GM19438 (cell line): ENCODE measurements at regions not wholly inside any gene's neighbourhood (a gene's known extent, or its start where the extent isn't known, plus 50 kb on each side); places are given as distances from the start of the nearest gene placed in this dataset.
"Not testable (repeated sequence)": the region's sequence is repeated elsewhere in the genome, so short reads cannot be mapped to it uniquely, and the experiment has no call there.

Source experiments
- ATAC-seq: cut with Tn5 transposase; IDR thresholded peaks from one replicate; pipeline ENCODE4 v1.9.1; 2021; ENCODE audit warnings: low read depth; ENCODE audit not compliant: unreplicated experiment

DNA sequence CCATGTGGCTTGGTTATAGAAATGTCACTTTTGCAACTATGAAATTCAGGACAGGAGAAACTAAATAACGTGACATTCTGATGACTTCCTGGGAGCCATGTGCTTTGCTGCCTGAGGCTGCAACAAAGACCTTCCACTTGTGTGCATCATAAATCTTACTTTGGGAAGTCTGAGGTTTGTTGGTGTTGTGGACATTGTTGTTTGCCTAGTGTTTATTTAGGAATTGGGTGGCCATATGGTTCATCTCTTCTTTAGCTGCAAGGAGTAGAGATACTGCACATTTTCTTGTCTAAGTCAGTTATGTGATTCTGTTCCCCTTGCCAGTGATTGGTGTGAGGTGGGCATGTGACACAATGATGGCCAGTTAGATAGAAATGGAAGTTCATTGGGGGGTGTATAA is 167.3 kb upstream of the SSTR1 start:
- ATAC-seq: no peak

DNA sequence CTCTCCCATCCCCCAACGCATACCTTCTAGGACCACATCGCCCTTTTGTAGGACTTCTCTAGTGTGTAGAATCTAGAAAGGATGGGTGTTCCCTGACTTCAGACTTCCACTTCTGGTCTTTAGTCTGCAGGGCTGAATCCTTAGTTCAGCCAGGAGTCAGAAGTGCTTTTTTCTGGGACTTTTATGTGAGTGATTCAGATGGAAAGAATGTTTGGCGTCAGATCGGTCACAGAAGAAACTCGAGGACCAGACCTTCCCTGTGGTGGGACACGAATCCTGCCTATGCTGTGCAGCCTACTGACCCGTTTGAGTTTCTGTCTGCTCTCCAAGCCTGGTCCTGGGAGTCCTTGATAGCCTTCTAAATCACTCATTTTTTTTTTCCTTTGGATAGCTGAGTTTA is 165.4 kb upstream of the SSTR1 start:
- ATAC-seq: no peak

DNA sequence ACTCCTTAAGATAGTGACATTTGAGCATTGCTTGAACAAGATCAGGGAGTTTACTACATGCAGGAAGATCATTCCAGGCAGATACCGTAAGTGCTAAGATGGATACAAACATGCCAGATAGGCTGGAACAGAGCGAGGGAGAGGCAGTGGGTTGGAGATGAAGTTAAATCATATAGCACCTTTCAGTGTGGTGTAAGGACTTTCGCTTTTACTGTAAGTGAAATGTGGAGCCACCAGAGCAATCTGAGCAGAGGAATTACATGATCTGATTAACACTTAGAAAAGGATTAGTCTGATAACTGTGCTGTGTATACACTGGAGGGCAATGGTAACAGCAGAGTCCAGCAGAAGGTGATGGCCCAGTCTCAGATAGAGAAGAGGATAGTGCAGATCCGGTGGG is 163.0 kb upstream of the SSTR1 start:
- ATAC-seq: no peak

DNA sequence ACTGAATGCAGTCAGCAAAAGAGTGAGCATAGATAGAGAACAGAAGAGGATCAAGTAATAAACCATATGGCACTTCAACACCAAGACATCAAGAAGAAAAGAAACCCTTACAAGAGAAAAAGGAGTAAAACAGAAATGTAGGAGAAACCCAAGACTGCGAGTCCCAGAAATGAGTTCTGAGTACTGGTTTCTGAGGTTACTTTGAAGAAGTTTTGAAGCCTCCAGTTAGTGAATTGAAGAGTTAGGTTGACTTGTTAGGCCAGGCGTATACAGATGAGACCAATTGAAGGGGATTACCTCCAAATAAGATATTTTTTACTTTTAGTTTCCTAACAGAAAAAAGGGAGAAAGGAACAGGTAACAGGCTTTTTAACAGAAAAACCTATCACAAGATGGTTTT is 162.2 kb upstream of the SSTR1 start:
- no peak for ATAC-seq

DNA sequence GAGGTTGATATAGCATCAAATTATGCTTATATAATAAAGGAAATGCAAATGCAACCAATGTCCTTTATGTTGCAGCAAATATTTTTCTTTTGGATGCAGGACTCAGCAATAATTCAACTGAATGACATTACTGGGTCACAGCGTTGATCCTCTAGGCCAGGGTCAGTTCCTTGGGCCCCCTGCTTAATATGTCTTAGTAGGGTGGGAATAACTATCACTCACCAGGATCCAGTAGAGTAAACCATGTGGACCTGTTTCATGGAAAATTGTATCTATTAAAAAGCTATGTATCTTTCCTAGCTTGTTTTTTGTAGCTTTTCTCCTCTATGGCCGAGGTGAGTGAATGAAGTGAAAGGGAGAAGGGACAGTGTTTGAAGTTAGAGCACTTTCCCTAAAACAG is 161.5 kb upstream of the SSTR1 start:
- ATAC-seq: no peak

DNA sequence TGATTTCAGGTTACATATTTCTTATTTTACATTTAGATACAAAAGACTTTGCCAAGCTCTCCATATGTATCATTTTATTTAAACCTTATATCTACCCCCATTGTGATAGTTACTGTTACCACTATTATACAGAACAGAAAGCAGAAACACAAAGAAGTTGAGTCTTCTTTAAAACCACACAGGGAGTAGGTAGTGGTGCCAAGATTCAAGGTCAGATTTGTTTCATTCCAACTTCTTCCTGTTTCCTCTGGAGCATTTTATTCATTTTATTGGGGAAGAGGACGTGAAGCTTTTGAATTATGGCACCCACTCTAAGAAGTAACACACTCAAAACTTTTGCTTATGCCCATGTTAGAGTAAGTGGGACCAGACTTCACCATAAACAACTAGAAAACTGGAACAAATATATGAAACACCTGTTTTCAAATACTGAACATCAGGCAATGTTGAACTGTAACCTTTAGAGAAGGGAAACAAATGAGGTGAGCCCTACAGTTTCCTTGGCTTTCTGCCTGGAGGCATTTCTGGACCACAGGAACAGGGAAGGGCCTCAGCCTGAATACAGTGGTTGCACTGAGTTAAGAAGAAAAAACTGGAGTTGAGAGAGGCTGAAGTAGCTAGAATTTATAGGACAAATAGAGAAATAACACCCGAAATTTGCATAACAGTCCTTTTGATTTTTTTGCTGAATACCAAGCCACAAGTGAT is 160.4 kb upstream of the SSTR1 start:
- ATAC-seq: no peak

DNA sequence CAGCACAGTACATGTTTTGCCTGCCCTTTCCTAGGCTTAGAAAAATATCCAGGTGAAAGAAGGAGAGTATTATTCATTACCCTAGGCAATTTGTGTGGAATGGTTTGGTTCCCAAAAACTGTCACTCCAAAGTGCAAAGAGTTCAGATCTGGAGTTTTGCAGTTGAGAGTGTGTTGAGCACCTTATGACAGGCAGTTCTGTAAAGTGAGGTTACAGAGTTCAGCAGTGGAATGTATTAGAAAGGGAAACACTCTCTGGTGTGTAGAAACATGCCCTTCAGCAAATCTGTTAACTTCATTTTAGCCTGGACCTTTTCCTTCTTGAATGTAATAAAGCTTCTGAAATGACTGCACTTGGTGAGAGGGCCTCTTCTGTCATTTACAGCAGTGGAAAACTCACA is 154.0 kb upstream of the SSTR1 start:
- ATAC-seq: no peak

DNA sequence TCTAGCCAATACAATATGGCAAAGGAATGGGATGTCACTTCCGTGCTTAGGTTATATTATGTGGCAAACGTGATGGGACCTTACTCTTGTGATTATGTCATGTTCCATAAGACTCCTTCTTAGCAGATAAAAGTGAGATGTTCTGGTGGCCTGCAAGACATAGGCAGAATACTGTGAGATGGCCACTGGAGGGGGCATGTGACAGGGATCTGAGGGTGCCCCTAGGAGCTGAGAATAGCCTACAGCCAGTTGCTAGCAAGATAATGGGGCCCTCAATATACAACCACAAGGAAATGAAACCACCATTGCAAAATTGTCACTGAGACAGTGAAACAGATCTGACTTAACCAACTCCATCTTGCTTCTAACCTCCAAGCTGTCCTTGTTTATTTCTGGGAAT is 151.4 kb upstream of the SSTR1 start:
- peak; percentile 89 for ATAC-seq

DNA sequence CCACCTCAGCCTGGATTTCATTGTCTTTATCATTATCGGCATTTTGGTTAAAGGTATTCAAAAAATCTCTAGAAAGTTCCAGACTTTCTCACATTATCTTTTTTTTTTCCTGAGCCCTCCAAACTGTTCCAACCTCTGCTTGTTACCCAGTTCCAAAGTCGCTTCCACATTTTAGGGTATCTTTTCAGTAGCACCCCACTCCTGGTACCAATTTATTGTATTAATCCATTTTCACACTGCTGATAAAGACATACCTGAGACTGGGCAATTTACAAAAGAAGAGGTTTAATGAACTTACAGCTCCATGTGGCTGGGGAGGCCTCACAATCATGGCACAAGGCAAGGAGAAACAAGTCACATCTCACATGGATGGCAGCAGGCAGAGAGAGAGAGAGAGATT is 145.5 kb upstream of the SSTR1 start:
- ATAC-seq: not testable (repeated sequence)

DNA sequence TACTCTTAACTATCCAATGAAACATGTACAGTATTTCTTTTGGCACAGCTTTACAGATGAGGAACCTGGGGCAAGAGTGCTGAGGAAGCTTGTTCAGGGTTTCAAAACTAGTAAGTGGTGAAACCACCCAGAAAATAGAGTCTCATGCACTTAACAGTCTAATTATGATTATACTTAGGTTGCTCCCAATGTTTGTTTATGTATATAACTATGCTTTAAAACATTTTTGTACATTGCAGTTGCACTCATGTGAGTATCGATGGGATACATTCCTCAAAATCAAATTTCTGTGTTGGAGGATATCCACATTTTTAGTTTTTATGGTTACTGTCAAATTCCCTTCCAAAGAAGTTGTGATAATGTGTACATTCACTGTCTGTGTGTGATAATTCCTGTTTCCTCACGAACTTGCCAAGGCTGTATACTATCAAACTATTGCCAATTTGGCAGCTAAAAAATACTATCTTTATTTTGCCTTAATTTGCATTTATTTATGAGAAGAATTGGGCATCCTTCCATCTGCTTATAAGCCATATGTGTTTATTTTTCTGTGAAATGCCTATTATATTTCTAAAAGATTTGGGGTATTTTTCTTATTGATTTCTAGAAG is 143.9 kb upstream of the SSTR1 start:
- ATAC-seq: no peak

DNA sequence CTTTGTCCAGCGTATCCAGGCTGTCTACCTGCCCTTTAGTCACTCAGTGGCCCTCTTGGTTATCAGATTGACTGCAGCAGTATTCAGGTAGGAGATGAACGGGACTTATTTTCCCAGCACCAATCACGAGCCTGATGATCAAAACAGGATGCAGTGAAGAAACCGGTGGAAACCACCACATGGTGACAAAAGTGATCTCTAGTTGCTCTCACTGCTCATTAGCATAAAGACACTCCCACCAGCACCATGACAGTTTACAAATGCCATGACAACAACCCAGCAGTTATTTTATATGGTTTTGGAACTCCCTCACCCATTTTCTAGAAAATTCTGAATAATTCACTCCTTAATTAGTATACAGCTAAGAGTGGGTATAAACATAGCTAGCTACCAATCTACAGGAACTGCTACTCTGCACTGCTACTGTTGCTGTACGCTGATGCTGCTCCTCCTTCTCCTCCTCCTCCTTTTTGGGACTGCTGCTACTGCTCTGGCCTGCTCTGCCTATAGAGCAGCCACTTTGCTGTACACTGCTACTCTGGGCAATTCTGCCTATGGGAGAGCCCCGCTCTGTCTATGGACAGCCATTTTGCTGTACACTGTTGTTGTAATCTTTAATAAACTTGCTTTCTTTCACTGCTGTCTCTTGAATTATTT is 142.5 kb upstream of the SSTR1 start:
- ATAC-seq: peak; percentile 85

DNA sequence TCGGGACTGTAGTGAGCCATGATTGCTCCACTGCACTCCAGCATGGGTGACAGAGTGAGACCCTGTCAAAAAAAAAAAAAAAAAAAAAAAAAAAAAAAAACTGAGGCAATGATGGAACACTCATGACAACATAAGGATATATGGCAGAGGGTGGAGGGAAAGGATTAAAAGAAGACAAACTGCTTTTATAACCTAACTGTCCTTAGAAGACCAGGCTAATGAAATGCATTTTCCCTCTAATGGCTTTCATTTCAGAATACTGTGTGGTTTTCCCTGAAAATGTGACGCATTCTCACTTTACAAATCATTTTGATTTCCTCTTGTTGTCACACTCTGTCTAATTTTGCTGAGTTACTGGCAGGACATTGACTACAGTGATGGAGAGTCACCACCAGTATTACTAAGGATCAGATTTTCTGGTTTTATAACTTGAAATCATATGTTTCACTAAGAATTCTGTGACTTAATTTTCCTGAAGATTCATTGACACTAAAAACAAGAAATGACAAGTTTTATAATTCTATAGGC is 137.6 kb upstream of the SSTR1 start:
- no peak for ATAC-seq

DNA sequence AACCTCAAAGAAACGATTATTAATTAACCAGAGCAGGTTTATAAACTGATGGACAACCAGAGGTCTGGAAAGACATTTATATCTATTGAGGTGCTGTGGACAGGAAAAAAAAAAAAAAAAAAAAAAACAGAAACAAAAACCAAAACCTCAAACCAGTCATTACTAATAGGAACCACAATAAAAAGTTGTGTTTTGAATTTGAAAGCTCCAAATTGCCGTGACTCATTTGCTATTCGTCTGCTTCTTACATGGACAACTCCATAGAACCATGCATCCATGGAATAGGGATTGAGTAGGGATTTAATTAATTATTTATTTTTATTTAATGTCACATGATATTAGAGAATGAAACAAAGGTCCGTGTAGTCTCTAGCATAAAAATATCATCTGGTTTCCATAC is 134.1 kb upstream of the SSTR1 start:
- no peak for ATAC-seq

DNA sequence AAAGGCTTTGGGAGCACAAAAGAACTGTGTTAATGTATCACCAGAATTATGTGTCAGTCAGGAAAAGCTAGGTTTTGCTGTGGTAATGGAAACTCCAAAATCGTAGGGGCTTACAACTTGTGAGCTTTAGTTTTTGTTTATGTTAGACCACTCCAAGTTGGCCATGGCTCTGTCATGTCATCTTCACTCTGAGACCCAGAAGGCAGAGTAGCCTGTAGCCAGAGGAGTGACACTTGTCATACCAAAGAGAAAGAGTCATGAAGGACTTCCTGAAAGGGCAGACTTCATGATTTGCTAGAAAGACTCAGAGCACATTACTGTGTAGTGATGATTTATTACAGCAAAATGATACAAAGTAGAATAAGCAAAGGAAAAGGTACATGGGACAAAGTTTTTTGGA is 133.6 kb upstream of the SSTR1 start:
- no peak for ATAC-seq

DNA sequence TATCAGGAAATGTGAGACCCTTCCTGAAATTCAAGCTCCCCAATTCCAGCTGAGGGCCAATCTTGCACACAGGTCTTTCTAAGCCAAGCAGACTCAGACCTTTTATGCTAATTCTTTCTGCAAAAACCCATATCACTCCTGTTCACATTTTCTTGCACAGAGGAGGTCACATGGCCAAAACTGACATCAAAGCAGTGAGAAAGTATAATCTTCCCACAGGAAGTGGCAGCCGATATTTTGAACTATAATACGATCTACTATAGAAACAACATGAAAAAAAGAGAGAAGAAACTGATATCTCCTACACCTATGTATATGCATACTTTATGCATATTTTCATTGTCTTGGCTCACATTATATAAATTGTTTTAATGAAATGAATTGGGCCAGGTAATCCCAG is 132.9 kb upstream of the SSTR1 start:
- no peak for ATAC-seq

DNA sequence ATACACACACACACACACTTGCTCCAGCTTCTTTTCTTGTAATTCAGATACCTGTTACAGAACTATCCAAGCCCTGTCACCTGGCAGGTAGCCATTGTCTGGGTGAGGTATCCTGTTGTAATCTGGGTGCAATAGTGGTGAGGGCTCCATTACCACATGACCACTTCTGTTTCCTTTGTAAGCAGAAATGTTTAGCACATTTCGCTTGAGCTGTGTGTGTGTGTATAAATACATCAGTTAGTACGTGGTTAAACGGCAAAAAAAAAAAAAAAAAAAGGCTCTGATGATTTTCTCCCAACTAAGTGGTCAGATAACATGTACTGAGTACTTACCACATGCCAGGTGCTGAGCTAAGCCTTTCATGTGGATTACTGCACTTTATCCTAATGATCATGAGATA is 129.3 kb upstream of the SSTR1 start:
- ATAC-seq: peak; percentile 47

DNA sequence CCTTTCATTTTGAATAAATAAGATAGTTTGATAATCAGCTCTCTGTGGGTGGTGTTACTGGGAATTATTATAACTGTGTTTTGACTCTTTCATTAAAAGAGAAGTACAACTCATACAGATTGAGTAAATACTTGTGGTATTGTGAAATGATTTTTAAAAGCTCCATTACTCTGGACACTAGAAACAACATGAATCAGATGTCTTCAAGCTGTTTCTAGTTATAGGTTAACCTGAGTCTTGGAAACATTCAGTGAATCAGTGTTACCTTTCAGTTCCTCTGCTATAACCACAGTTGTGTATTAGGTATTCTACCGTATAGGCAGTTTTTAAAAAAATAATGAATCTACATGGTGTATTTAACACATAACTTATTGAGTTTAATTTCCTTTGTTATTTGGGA is 128.4 kb upstream of the SSTR1 start:
- peak; percentile 93 for ATAC-seq

DNA sequence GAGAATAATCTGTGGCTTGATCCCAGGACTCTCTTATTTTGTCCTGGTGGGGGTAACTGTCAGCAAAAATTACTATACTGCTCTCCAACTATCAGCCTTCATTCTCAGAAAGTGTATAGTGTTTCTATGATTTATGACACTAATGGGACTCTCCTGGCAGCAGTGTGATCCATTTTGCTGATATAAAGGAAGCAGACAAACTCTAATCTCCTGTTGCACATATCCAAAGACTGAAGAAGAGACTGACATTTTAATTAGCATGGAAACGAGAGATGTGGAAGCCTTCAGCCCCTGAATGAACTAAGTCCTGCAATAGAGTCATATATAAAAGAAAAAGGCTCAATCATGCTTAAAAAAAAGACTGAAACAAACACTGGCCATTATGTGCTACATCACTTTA is 127.8 kb upstream of the SSTR1 start:
- no peak for ATAC-seq

DNA sequence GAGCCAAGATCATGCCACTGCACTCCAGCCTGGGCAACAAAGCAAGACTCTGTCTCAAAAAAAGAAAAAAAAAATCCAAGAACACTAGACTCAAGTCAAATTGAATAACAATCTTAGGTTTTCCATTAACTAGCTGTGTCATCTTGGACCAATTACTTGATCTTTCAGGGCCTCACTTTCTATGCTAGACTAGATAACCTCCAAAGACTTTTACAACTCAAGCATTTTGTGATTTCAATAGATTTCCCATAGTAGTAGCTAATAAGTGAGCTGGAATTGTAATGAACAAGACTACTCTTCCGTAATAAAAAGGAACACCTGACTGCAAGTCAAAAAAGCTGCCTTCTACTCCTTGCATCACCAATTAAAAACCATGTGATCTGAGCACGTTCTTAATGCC is 127.0 kb upstream of the SSTR1 start:
- no peak for ATAC-seq

DNA sequence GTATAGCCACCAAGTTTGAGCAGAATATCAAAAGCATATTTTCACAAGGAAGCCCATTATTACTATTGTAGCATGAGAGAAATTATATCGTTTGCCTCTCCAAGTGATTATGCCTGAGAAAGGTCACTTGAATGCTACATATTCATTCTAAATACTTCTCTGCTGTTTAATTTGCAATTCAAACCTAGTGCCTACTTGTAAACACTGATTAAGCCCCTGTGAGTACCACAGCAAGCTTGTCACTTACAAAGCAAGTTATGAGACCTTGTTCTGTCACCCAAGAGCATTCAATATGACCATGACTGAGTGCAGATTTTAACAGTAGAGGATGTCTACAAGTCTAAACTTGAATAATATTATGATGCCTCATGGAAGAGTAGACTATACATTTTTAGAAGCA is 124.7 kb upstream of the SSTR1 start:
- no peak for ATAC-seq

DNA sequence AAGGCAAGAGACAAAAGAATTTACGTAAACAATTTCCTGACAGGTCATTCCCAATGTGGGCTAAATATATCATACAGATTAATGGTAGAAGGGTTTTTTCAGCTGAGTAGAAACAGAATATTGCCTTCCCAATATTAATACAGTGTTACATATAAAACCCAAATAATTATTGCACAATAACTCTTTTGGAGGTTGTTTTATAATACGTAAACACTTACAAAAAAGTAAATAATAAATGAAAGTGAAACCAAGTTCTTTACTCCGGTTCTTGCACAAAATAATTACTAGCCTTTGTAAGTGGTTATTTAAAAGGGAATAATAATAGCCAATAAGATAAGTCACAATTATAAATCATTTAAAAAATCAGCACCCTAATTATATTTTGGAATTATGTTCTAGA is 118.6 kb upstream of the SSTR1 start:
- ATAC-seq: no peak

DNA sequence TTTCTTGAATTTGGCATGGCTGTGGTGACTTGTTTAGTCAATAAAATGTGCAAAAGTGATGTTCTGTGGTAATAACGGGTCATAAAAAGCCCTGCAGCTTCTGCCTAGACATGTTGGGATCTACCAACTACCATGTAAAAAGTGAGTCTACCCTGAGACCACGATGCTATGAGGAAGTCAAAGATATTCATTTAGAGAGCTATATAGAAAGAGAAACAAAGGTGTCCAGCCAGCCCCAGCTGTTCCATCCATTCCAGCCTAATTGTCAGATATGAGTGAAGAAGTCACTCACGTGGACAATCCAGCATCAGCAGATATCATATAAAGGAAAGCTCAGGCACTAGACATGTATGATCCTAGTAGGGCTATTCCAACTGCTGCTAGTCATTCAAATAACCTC is 117.2 kb upstream of the SSTR1 start:
- no peak for ATAC-seq
